ENCODE measurements at regions not wholly inside any gene's neighbourhood (a gene's known extent, or its start where the extent isn't known, plus 50 kb on each side); places are given as distances from the start of the nearest gene placed in this dataset.

DNA sequence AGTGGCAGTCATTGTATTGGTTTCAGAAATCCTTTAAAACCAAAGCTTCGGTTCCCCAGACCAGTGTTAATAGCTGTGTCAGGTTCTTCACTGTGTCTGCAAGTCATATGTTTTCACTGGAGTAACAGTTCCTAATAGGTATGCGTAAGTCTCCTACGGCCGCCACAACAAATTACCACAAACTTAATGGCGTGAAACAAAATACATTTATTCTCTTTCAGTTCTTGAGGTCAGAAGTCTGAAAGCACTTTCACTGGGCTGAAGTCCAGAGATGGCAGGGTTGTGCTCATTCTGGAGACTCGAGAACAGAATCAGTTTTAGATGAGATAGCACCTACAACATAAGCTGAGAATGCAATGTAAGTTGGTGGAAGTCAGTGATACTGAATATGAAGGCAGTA, 556.2 kb downstream of the TLE4 start:
- no peaks in the 10 kb centered on the region for H3K4me1 ChIP-seq
- 93 to 97% methylated on average over 6 of the region's 6 CpGs for WGBS, 2 donors
- no peaks in the 10 kb centered on the region for H3K36me3 ChIP-seq
- H3K27me3 ChIP-seq: no peaks in the 10 kb centered on the region
- TF ChIP-seq POLR2A (IDR thresholded peaks at IDR 0.05): no peak
- TF ChIP-seq POLR2AphosphoS5 (IDR thresholded peaks at IDR 0.05): no peak
- TF ChIP-seq EP300 (IDR thresholded peaks at IDR 0.05): no peak
- TF ChIP-seq, protein P1, sequence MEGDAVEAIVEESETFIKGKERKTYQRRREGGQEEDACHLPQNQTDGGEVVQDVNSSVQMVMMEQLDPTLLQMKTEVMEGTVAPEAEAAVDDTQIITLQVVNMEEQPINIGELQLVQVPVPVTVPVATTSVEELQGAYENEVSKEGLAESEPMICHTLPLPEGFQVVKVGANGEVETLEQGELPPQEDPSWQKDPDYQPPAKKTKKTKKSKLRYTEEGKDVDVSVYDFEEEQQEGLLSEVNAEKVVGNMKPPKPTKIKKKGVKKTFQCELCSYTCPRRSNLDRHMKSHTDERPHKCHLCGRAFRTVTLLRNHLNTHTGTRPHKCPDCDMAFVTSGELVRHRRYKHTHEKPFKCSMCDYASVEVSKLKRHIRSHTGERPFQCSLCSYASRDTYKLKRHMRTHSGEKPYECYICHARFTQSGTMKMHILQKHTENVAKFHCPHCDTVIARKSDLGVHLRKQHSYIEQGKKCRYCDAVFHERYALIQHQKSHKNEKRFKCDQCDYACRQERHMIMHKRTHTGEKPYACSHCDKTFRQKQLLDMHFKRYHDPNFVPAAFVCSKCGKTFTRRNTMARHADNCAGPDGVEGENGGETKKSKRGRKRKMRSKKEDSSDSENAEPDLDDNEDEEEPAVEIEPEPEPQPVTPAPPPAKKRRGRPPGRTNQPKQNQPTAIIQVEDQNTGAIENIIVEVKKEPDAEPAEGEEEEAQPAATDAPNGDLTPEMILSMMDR (IDR thresholded peaks at IDR 0.05): no peak
- H3K27ac ChIP-seq: no peak overlapping the region
- H3K4me3 ChIP-seq: no peak overlapping the region
- ATAC-seq (ENCODE audit: low FRiP score in 2 of 2): no peak
- H3K9me3 ChIP-seq: no peaks in the 10 kb centered on the region
- no peak for DNase-seq

DNA sequence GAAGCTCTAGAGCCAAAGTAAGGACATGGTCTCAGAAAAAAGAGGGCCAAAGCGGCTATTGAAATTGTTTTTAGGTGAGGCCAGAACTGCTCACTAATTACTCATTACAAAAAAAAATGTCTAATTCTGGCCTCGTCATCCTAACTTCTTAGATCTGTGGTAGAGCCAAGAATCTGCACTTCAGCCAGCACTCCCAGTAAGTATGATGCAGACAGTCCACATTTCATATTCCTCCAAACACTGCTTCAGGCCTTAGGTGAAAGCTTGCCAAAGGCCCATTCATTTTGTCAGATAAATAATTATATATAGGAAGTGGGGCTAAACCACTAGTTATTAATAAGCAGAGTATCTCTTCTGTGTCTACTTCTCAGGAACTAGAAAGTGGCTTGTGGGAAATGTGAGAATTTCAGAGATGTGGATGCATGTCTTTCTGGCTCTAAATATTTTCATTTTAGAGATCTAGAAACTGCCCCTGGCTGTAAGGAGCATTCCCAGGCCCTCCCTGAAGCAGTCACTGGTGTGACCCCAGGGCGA, 554.0 kb downstream of the TLE4 start:
- 84% methylated on average over 3 of the region's 3 CpGs for WGBS, 2 donors
- no peak for ATAC-seq (ENCODE audit: low FRiP score in 2 of 2)
- H3K4me3 ChIP-seq: no peak overlapping the region

DNA sequence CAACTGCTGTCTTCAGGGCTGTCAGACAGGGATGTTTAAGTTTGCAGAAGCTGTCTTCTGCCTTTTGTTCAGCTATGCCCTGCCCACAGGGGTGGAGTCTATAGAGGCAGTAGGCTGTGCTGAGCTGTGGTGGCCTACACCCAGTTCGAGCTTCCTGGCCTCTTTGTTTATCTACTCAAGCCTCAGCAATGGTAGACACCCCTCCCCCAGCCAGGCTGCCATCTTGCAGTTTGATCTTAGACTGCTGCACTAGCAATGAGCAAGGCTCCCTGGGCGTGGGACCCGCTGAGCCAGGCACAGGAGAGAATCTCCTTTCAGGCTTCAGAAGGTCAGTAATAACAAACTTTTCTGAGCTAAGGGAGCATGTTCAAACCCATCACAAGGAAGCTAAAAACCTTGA, 545.3 kb downstream of the TLE4 start:
- ATAC-seq (ENCODE audit: low FRiP score in 2 of 2) (no peak), DNase-seq (no peak)
- Histone ChIP-seq H3K9me3 (no peaks in the 10 kb centered on the region), H3K4me3 (no peak overlapping the region), H3K36me3 (no peaks in the 10 kb centered on the region), H3K4me1 (no peaks in the 10 kb centered on the region), H3K27ac (no peak overlapping the region), H3K27me3 (no peaks in the 10 kb centered on the region)
- WGBS, 2 donors: 58 to 94% methylated on average over 2 to 3 of the region's 3 CpGs
- TF ChIP-seq POLR2A (IDR thresholded peaks at IDR 0.05) (no peak), EP300 (IDR thresholded peaks at IDR 0.05) (no peak), POLR2AphosphoS5 (IDR thresholded peaks at IDR 0.05) (no peak)
- TF ChIP-seq, protein P1 (IDR thresholded peaks at IDR 0.05): no peak

More for the DNA sequence above, 554.0 kb downstream of the TLE4 start:
- Histone ChIP-seq H3K36me3 (no peaks in the 10 kb centered on the region), H3K4me1 (no peaks in the 10 kb centered on the region), H3K27ac (no peak overlapping the region), H3K9me3 (no peaks in the 10 kb centered on the region), H3K27me3 (no peaks in the 10 kb centered on the region)
- no peak for DNase-seq
- TF ChIP-seq, protein P1 (IDR thresholded peaks at IDR 0.05): no peak
- TF ChIP-seq POLR2AphosphoS5 (IDR thresholded peaks at IDR 0.05) (no peak), POLR2A (IDR thresholded peaks at IDR 0.05) (no peak), EP300 (IDR thresholded peaks at IDR 0.05) (no peak)

DNA sequence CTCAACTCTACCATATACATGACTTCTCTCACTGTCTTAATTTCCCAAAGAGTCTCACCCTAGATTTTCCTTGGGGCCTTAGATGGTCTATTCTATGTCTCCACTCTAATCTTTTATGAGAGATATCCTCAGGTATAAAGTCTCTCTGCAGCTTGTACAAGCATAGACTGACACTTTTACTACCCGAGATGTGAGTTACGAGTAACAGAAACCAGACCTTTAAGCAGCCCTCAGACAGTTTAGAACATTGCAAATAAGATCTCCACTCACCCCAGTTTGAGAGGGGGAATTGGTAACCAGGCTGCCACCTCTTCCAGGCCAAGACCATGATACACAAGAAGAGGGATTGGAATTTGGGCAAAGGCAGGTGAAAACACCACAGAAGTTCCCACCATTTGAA, 542.5 kb downstream of the TLE4 start:
- WGBS, 2 donors: 45 to 94% methylated on average over 2 of the region's 2 CpGs
- no peaks in the 10 kb centered on the region for H3K4me1 ChIP-seq
- no peak for ATAC-seq (ENCODE audit: low FRiP score in 2 of 2)

More for the DNA sequence above, 542.5 kb downstream of the TLE4 start:
- TF ChIP-seq EP300 (IDR thresholded peaks at IDR 0.05) (no peak), POLR2AphosphoS5 (IDR thresholded peaks at IDR 0.05) (no peak), POLR2A (IDR thresholded peaks at IDR 0.05) (no peak)
- TF ChIP-seq, protein P1 (IDR thresholded peaks at IDR 0.05): no peak
- H3K4me3 ChIP-seq: no peak overlapping the region
- no peaks in the 10 kb centered on the region for H3K36me3 ChIP-seq
- H3K27ac ChIP-seq: no peak overlapping the region
- DNase-seq: no peak
- H3K9me3 ChIP-seq: no peaks in the 10 kb centered on the region
- H3K27me3 ChIP-seq: no peaks in the 10 kb centered on the region

Data from upper lobe of left lung (tissue), 6 donors.